CD1c-positive myeloid dendritic cell (primary cell): ENCODE measurements at regions not wholly inside any gene's neighbourhood (a gene's known extent, or its start where the extent isn't known, plus 50 kb on each side); places are given as distances from the start of the nearest gene placed in this dataset.

Experiments used
- DNase-seq: peaks from one replicate; pipeline ENCODE4 v3.0.0-alpha.2; 2016; ENCODE audit errors: extremely low spot score

GRCh38 chr14:54344445-54344844 lies 52.4 kb upstream of the CDKN3 start:
- no peak for DNase-seq

GRCh38 chr14:54346257-54346656 lies 50.5 kb upstream of the CDKN3 start:
- DNase-seq, result no peak
